ENCODE measurements at regions not wholly inside any gene's neighbourhood (a gene's known extent, or its start where the extent isn't known, plus 50 kb on each side); places are given as distances from the start of the nearest gene placed in this dataset.
"Not testable (repeated sequence)": the region's sequence is repeated elsewhere in the genome, so short reads cannot be mapped to it uniquely, and the experiment has no call there.

- peak; percentile 73 for DNase-seq (ENCODE audit: low read depth)
Measured at GRCh38 chr7:81064426-81064825, 145.6 kb upstream of the SEMA3C start.

- DNase-seq (ENCODE audit: low read depth), result no peak
Measured at GRCh38 chr7:81062755-81063154, 143.9 kb upstream of the SEMA3C start.

GRCh38 chr7:81057469-81057868 lies 138.6 kb upstream of the SEMA3C start:
- DNase-seq (ENCODE audit: low read depth), result not testable (repeated sequence)

- no peak for DNase-seq (ENCODE audit: low read depth)
Measured at GRCh38 chr7:81053623-81054022, 134.8 kb upstream of the SEMA3C start.

GRCh38 chr7:81051811-81052413 lies 133.1 kb upstream of the SEMA3C start:
- DNase-seq (ENCODE audit: low read depth), result peak; percentile 70

- DNase-seq (ENCODE audit: low read depth), result no peak
Measured at GRCh38 chr7:81045491-81046030, 126.7 kb upstream of the SEMA3C start.

- not testable (repeated sequence) for DNase-seq (ENCODE audit: low read depth)
Measured at GRCh38 chr7:81042646-81043045, 123.8 kb upstream of the SEMA3C start.

- DNase-seq (ENCODE audit: low read depth), result no peak
Measured at GRCh38 chr7:81040496-81040895, 121.6 kb upstream of the SEMA3C start.

- DNase-seq (ENCODE audit: low read depth), result no peak
Measured at GRCh38 chr7:81036871-81037270, 118.0 kb upstream of the SEMA3C start.

- DNase-seq (ENCODE audit: low read depth), result no peak
Measured at GRCh38 chr7:81036057-81036456, 117.2 kb upstream of the SEMA3C start.

GRCh38 chr7:81031996-81032395 lies 113.1 kb upstream of the SEMA3C start:
- DNase-seq (ENCODE audit: low read depth), result no peak

- DNase-seq (ENCODE audit: low read depth), result no peak
Measured at GRCh38 chr7:81031243-81031642, 112.4 kb upstream of the SEMA3C start.

GRCh38 chr7:81030472-81030871 lies 111.6 kb upstream of the SEMA3C start:
- DNase-seq (ENCODE audit: low read depth), result no peak

GRCh38 chr7:81029511-81029910 lies 110.7 kb upstream of the SEMA3C start:
- peak; percentile 92 for DNase-seq (ENCODE audit: low read depth)

- DNase-seq (ENCODE audit: low read depth), result no peak
Measured at GRCh38 chr7:81025360-81025759, 106.5 kb upstream of the SEMA3C start.

- no peak for DNase-seq (ENCODE audit: low read depth)
Measured at GRCh38 chr7:81014908-81015307, 96.1 kb upstream of the SEMA3C start.

- no peak for DNase-seq (ENCODE audit: low read depth)
Measured at GRCh38 chr7:81014266-81014665, 95.4 kb upstream of the SEMA3C start.

- peak; percentile 74 for DNase-seq (ENCODE audit: low read depth)
Measured at GRCh38 chr7:81013083-81013817, 94.4 kb upstream of the SEMA3C start.

- DNase-seq (ENCODE audit: low read depth), result no peak
Measured at GRCh38 chr7:81008901-81009300, 90.0 kb upstream of the SEMA3C start.

GRCh38 chr7:81007051-81007450 lies 88.2 kb upstream of the SEMA3C start:
- DNase-seq (ENCODE audit: low read depth), result no peak

GRCh38 chr7:81005254-81005653 lies 86.4 kb upstream of the SEMA3C start:
- DNase-seq (ENCODE audit: low read depth), result no peak

- DNase-seq (ENCODE audit: low read depth), result peak; percentile 14
Measured at GRCh38 chr7:81004098-81004497, 85.2 kb upstream of the SEMA3C start.

GRCh38 chr7:81003326-81003725 lies 84.5 kb upstream of the SEMA3C start:
- DNase-seq (ENCODE audit: low read depth), result no peak

Measured in myocyte (in vitro differentiated cells).